Mucosa of rectum (tissue), 2 donors: ENCODE measurements at regions not wholly inside any gene's neighbourhood (a gene's known extent, or its start where the extent isn't known, plus 50 kb on each side); places are given as distances from the start of the nearest gene placed in this dataset.

Experiments used
- H3K27ac ChIP-seq, 2 donors: one replicate each; pipeline ENCODE4 v1.7.0; 2013; ENCODE audit warnings: inconsistent platforms in 2 of 2, low read depth in 2 of 2, low read length in 2 of 2
- H3K27me3 ChIP-seq, 2 donors: one replicate each; pipeline ENCODE4 v1.7.0; 2013; ENCODE audit warnings: low read length in 2 of 2; ENCODE audit not compliant: control insufficient read depth in 2 of 2, insufficient read depth in 2 of 2
- H3K36me3 ChIP-seq, 2 donors: one replicate each; pipeline ENCODE4 v1.7.0; 2013; ENCODE audit warnings: low read length in 2 of 2; ENCODE audit not compliant: control insufficient read depth in 2 of 2, insufficient read depth in 2 of 2
- H3K4me1 ChIP-seq, 2 donors: one replicate each; pipeline ENCODE4 v1.7.0; 2013; ENCODE audit warnings: low read length in 2 of 2, mild to moderate bottlenecking in 1 of 2; ENCODE audit not compliant: control insufficient read depth in 2 of 2, insufficient read depth in 2 of 2
- H3K4me3 ChIP-seq, 2 donors: one replicate each; pipeline ENCODE4 v1.7.0; 2013; ENCODE audit warnings: low read length in 2 of 2
- H3K9ac ChIP-seq, 2 donors: one replicate each; pipeline ENCODE4 v1.7.0; 2013; ENCODE audit warnings: low read length in 2 of 2, low read depth in 1 of 2, mild to moderate bottlenecking in 1 of 2
- H3K9me3 ChIP-seq, 2 donors: one replicate each; pipeline ENCODE4 v1.7.0; 2013; ENCODE audit warnings: low read length in 2 of 2; ENCODE audit not compliant: control insufficient read depth in 2 of 2
- donor health status: healthy.
- donor health status: Normal muscosa, but diverticular disease.

- no peak overlapping the region for H3K9ac ChIP-seq
- H3K27me3 ChIP-seq: no peaks in the 10 kb centered on the region
- no peaks in the 10 kb centered on the region for H3K9me3 ChIP-seq
- no peak overlapping the region for H3K4me3 ChIP-seq
- H3K36me3 ChIP-seq: no peaks in the 10 kb centered on the region
- no peak overlapping the region for H3K27ac ChIP-seq
- H3K4me1 ChIP-seq: no peaks in the 10 kb centered on the region
These were observed 58.3 kb upstream of the EPHA3 start for GRCh38 chr3:89049119-89049518.

- Histone ChIP-seq H3K27me3 (no peaks in the 10 kb centered on the region), H3K4me1 (no peaks in the 10 kb centered on the region), H3K9ac (no peak overlapping the region), H3K4me3 (no peak overlapping the region), H3K36me3 (no peaks in the 10 kb centered on the region), H3K9me3 (no peaks in the 10 kb centered on the region), H3K27ac (no peak overlapping the region)
These were observed 55.0 kb upstream of the EPHA3 start for GRCh38 chr3:89052386-89052785.

DNA sequence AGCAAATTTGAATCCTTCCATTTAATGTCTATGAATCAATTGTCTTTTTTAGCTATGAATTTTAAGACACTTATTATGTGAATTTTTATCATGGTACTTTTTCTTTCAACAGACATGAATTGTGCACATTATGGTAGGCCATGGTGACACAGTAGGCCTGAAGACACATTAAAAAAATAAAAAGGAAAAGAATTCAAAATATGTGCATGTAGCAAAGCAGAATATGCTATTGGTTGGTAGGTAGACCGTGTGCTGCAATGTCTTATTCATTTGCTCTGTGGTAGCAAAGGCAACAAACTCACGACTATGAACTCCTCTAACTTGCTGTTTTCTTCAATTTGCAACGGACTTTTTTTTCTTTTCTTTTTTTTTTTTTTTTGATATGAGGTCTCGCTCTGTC, 50.0 kb upstream of the EPHA3 start:
- H3K9me3 ChIP-seq: no peaks in the 10 kb centered on the region
- no peaks in the 10 kb centered on the region for H3K36me3 ChIP-seq
- no peak overlapping the region for H3K4me3 ChIP-seq
- no peaks in the 10 kb centered on the region for H3K27me3 ChIP-seq
- no peak overlapping the region for H3K27ac ChIP-seq
- no peaks in the 10 kb centered on the region for H3K4me1 ChIP-seq
- no peak overlapping the region for H3K9ac ChIP-seq
